Hepatocyte (in vitro differentiated cells): ENCODE measurements at regions not wholly inside any gene's neighbourhood (a gene's known extent, or its start where the extent isn't known, plus 50 kb on each side); places are given as distances from the start of the nearest gene placed in this dataset.

Experiments used
- DNase-seq: peaks from one replicate; pipeline ENCODE4 v3.0.0-alpha.2; 2016; ENCODE audit warnings: low spot score
- H2AFZ ChIP-seq: fragments of 200-600 bp; sonication (generic); 2 replicates; pipeline ENCODE4 v1.6.0; 2016; ENCODE audit warnings: antibody characterized with exemption, mild to moderate bottlenecking
- H3K27ac ChIP-seq: fragments of 200-600 bp; sonication (generic); 2 replicates; pipeline ENCODE4 v1.5.1; 2016; ENCODE audit warnings: mild to moderate bottlenecking
- H3K27me3 ChIP-seq: fragments of 200-600 bp; sonication (generic); 2 replicates; pipeline ENCODE4 v1.6.1; 2016
- H3K36me3 ChIP-seq: fragments of 200-600 bp; sonication (generic); replicated peaks from 2 replicates; pipeline ENCODE4 v1.5.1; 2016; ENCODE audit warnings: low read depth; ENCODE audit not compliant: insufficient read depth
- H3K4me1 ChIP-seq: fragments of 200-600 bp; sonication (generic); 2 replicates; pipeline ENCODE4 v1.5.1; 2016; ENCODE audit warnings: mild to moderate bottlenecking, moderate library complexity; ENCODE audit not compliant: insufficient read depth
- H3K4me2 ChIP-seq: fragments of 200-600 bp; sonication (generic); 2 replicates; pipeline ENCODE4 v1.6.0; 2016
- H3K4me3 ChIP-seq: fragments of 200-600 bp; sonication (generic); 2 replicates; pipeline ENCODE4 v1.5.1; 2016; ENCODE audit warnings: mild to moderate bottlenecking
- H3K79me2 ChIP-seq: fragments of 200-600 bp; sonication (generic); 2 replicates; pipeline ENCODE4 v1.6.0; 2017; ENCODE audit warnings: mild to moderate bottlenecking
- H3K9me2 ChIP-seq: fragments of 200-600 bp; sonication (generic); replicated peaks from 2 replicates; pipeline ENCODE4 v1.6.0; 2017; ENCODE audit warnings: mild to moderate bottlenecking; ENCODE audit not compliant: insufficient read depth
- H3K9me3 ChIP-seq: fragments of 200-600 bp; sonication (generic); 2 replicates; pipeline ENCODE4 v1.5.1; 2016; ENCODE audit warnings: low read depth, mild to moderate bottlenecking
- H4K20me1 ChIP-seq: fragments of 200-600 bp; sonication (generic); 2 replicates; pipeline ENCODE4 v1.6.0; 2016; ENCODE audit warnings: mild to moderate bottlenecking; ENCODE audit not compliant: insufficient read depth, poor library complexity, severe bottlenecking
- EZH2 ChIP-seq: fragments of 200-600 bp; sonication (generic); IDR thresholded peaks from 2 replicates; pipeline ENCODE4 v1.6.1; 2016; ENCODE audit warnings: antibody characterized with exemption, mild to moderate bottlenecking, borderline replicate concordance
- EZH2phosphoT487 ChIP-seq: fragments of 200-600 bp; sonication (generic); IDR thresholded peaks from one replicate; pipeline ENCODE4 v1.6.1; 2018; ENCODE audit warnings: antibody characterized with exemption, mild to moderate bottlenecking, low read depth, moderate library complexity; ENCODE audit not compliant: unreplicated experiment, severe bottlenecking
- WGBS: methylation state at CpG from one replicate; pipeline ENCODE4 v1.1.6; 2016; ENCODE audit warnings: low lambda C conversion rate; ENCODE audit errors: missing lambda C conversion rate; 5-methylcytosine and 5-hydroxymethylcytosine counted together
- TF ChIP-seq, protein P1 (sequence below): fragments of 200-600 bp; sonication (generic); IDR thresholded peaks from 2 replicates; pipeline ENCODE4 v1.5.1; 2016; ENCODE audit warnings: antibody characterized with exemption, mild to moderate bottlenecking; ENCODE audit not compliant: poor library complexity

DNA sequence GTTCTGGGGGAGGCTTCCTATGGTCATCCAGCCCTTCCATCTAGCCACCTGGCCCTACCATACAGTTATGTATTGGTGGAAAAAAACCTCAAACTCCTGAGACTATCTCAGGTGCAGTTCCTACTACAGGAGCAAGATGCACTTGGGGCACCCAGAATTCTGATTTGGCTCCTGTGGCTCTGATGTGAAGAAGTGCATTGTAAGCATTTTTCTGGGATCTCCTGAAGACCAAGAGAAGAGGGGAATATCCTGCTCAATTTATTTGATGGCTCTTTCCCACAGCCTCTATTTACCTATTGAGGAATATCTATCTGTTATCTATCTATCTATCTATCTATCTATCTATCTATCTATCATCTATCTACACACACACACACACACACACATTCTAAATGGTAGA lies 1981.5 kb downstream of the TP53TG3F start:
- Histone ChIP-seq H3K27me3 (no peaks in the 10 kb centered on the region), H3K9me3 (no peaks in the 10 kb centered on the region), H3K4me3 (no peak overlapping the region), H3K36me3 (no peaks in the 10 kb centered on the region), H3K4me2 (no peak overlapping the region), H3K4me1 (no peaks in the 10 kb centered on the region), H3K27ac (no peak overlapping the region), H4K20me1 (no peaks in the 10 kb centered on the region), H3K9me2 (no peaks in the 10 kb centered on the region), H2AFZ (no peak overlapping the region), H3K79me2 (no peaks in the 10 kb centered on the region)
- no peak for TF ChIP-seq EZH2
- TF ChIP-seq, protein P1, sequence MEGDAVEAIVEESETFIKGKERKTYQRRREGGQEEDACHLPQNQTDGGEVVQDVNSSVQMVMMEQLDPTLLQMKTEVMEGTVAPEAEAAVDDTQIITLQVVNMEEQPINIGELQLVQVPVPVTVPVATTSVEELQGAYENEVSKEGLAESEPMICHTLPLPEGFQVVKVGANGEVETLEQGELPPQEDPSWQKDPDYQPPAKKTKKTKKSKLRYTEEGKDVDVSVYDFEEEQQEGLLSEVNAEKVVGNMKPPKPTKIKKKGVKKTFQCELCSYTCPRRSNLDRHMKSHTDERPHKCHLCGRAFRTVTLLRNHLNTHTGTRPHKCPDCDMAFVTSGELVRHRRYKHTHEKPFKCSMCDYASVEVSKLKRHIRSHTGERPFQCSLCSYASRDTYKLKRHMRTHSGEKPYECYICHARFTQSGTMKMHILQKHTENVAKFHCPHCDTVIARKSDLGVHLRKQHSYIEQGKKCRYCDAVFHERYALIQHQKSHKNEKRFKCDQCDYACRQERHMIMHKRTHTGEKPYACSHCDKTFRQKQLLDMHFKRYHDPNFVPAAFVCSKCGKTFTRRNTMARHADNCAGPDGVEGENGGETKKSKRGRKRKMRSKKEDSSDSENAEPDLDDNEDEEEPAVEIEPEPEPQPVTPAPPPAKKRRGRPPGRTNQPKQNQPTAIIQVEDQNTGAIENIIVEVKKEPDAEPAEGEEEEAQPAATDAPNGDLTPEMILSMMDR, result no peak
- no peak for TF ChIP-seq EZH2phosphoT487
- no peak for DNase-seq

DNA sequence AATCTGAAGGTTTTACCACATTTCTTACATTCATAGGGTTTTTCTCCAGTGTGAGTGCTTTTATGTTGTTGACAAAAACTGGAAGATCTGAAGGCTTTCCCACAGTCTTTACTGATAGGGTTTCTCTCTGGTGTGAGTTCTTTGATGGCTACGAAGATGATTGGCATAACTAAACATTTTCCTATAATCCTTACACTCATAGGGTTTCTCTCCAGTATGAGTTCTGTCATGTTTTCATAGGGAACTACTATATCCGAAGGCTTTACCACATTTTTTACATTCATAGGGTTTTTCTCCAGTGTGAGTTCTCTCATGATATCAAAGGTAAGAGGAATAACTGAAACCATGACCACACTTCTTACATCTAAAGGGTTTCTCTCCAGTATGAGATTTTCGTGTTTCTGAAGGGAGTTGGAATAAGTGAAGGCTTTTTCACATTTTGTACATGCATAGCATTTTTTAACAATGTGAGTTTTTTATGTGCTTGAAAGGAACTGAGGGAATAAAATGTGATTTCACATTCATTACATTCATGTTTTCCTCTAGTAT lies 1987.7 kb downstream of the TP53TG3F start:
- Histone ChIP-seq H3K36me3 (no peaks in the 10 kb centered on the region), H3K79me2 (no peaks in the 10 kb centered on the region), H4K20me1 (no peaks in the 10 kb centered on the region), H3K9me2 (no peaks in the 10 kb centered on the region), H3K27ac (no peak overlapping the region), H3K9me3 (peaks cover 7% of the 10 kb centered on the region), H2AFZ (no peak overlapping the region), H3K4me2 (no peak overlapping the region), H3K4me3 (no peak overlapping the region), H3K27me3 (no peaks in the 10 kb centered on the region), H3K4me1 (no peaks in the 10 kb centered on the region)
- TF ChIP-seq EZH2phosphoT487, result no peak
- TF ChIP-seq, protein P1, result no peak
- DNase-seq, result no peak
- WGBS, result 48% methylated on average over 3 of the region's 3 CpGs

DNA sequence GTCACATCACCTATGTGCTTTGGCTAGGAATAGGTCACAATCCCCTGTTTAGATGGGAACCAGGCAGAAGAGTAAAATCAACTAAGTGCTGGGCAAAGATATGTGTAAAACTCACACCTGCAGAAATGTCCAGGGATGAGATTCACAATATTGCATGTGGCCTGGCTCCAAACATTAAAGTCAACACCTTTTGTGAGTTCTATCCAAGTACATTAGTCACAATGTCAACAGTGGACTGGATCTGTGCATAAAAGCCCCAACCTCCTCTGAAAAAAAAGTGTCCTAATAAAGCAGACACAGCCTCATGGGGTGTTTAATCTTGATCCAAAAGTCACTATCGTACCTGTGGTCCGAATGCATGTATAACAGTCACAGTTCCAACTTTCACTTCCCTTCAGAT lies 1990.3 kb downstream of the TP53TG3F start:
- H3K79me2 ChIP-seq, result no peaks in the 10 kb centered on the region
- no peak for DNase-seq
- peaks cover 7% of the 10 kb centered on the region for H3K9me3 ChIP-seq
- H3K27ac ChIP-seq, result no peak overlapping the region
- H3K4me1 ChIP-seq, result no peaks in the 10 kb centered on the region
- no peaks in the 10 kb centered on the region for H4K20me1 ChIP-seq
- no peaks in the 10 kb centered on the region for H3K27me3 ChIP-seq
- H2AFZ ChIP-seq, result no peak overlapping the region
- H3K4me2 ChIP-seq, result no peak overlapping the region
- WGBS, result 57% methylated on average over 2 of the region's 2 CpGs
- H3K9me2 ChIP-seq, result no peaks in the 10 kb centered on the region
- no peaks in the 10 kb centered on the region for H3K36me3 ChIP-seq
- H3K4me3 ChIP-seq, result no peak overlapping the region
- TF ChIP-seq, protein P1, result no peak
- TF ChIP-seq EZH2phosphoT487 (no peak), EZH2 (no peak)

DNA sequence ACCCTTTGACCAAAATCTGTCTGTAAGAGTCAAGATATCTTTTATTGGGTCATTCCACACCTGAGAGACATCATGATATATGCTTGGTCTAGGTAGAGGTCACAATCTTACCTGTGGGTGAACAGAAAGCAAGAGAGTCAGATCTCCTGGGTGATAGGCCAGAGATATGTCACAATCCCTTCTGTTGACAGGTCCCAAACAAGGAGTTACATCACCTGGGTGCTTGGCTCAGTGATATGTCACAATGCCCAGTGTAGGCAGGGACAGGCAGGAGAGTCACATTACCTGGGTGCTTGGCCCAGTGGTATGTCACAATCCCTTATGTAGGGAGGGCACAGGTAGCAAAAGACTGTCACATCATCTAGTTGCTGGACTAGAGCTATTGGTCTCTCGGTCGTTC lies 1991.2 kb downstream of the TP53TG3F start:
- H3K36me3 ChIP-seq, result no peaks in the 10 kb centered on the region
- 80% methylated on average over 2 of the region's 2 CpGs for WGBS

More for the DNA sequence above, 1991.2 kb downstream of the TP53TG3F start:
- no peak overlapping the region for H2AFZ ChIP-seq
- no peak overlapping the region for H3K27ac ChIP-seq
- no peak for TF ChIP-seq EZH2
- no peak for TF ChIP-seq EZH2phosphoT487
- TF ChIP-seq, protein P1, result no peak
- DNase-seq, result no peak
- H4K20me1 ChIP-seq, result no peaks in the 10 kb centered on the region
- no peaks in the 10 kb centered on the region for H3K79me2 ChIP-seq
- H3K4me3 ChIP-seq, result no peak overlapping the region
- H3K9me2 ChIP-seq, result no peaks in the 10 kb centered on the region
- H3K4me1 ChIP-seq, result no peaks in the 10 kb centered on the region
- H3K27me3 ChIP-seq, result no peaks in the 10 kb centered on the region
- H3K9me3 ChIP-seq, result peaks cover 7% of the 10 kb centered on the region
- H3K4me2 ChIP-seq, result no peak overlapping the region
